ENCODE measurements at regions not wholly inside any gene's neighbourhood (a gene's known extent, or its start where the extent isn't known, plus 50 kb on each side); places are given as distances from the start of the nearest gene placed in this dataset.

GRCh38 chr5:72586788-72587530 lies 79.7 kb upstream of the ZNF366 start:
- TF ChIP-seq RAD21 (IDR thresholded peaks at IDR 0.05 in 1 of 2, conservative IDR thresholded peaks at IDR 0.05 in 1 of 2; ENCODE audit: low read depth in 2 of 2, low read length in 2 of 2) (no peak), POLR2A (IDR thresholded peaks at IDR 0.05; ENCODE audit: control extremely low read depth in 1 of 2, low read depth in 2 of 2, low read length in 2 of 2) (no peak), CTCF (IDR thresholded peaks at IDR 0.05; ENCODE audit: control extremely low read depth in 1 of 3, insufficient read depth in 1 of 3, low read depth in 1 of 3, low read length in 3 of 3) (no peak), E2F6 (IDR thresholded peaks at IDR 0.05) (no peak), NANOG (IDR thresholded peaks at IDR 0.05; ENCODE audit: insufficient read depth, low read depth, low read length, poor library complexity, severe bottlenecking) (no peak), ATF2 (IDR thresholded peaks at IDR 0.05; ENCODE audit: low read length) (no peak), SP1 (IDR thresholded peaks at IDR 0.05; ENCODE audit: low read depth, low read length) (no peak), ZNF274 (IDR thresholded peaks at IDR 0.05; ENCODE audit: borderline replicate concordance, extremely low read depth, low read length) (no peak), POLR2AphosphoS5 (IDR thresholded peaks at IDR 0.05; ENCODE audit: low read depth, low read length) (no peak), HDAC6 (IDR thresholded peaks at IDR 0.05; ENCODE audit: low read depth, low read length) (no peak)

Data from H1 (cell line).